ENCODE measurements at regions not wholly inside any gene's neighbourhood (a gene's known extent, or its start where the extent isn't known, plus 50 kb on each side); places are given as distances from the start of the nearest gene placed in this dataset.
A peak's percentile ranks its signal among the peaks of the same experiment; 100 is the strongest.

DNA sequence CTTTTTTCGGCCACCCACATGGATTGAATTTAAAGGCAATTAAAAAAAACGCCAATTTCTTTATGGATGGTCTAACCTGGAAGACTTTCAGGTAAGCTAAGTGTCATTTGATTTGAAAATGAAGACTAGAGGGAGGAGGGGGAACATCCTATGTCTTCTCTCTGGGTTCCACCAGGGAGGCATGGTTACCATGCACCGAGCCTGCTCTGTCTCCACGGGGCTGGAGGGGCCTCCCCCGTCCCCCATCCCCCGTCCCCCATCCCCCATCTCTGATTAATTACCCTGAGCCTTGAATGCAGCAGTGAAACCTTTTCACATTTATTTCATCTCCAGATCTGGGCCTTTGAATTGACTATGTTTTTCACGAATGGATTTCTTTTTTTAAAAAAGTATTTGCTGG is 135.1 kb downstream of the TLR5 start:
- in situ Hi-C loops (cut with MboI) = no loop called here
- 76 to 84% methylated on average over 5 to 7 of the region's 7 CpGs for WGBS, 2 experiments (ENCODE audit: low coverage in 1 of 2, low lambda C conversion rate in 2 of 2, missing lambda C conversion rate in 2 of 2)
- no peaks in the 10 kb centered on the region for H3K9me2 ChIP-seq (ENCODE audit: insufficient read depth)
- no peaks in the 10 kb centered on the region for H4K20me1 ChIP-seq (ENCODE audit: insufficient read depth)
- TF ChIP-seq EZH2phosphoT487 (IDR thresholded peaks at IDR 0.05; ENCODE audit: insufficient read depth, low read depth) = no peak
- no peak for TF ChIP-seq EZH2 (IDR thresholded peaks at IDR 0.05; ENCODE audit: insufficient read depth, poor library complexity, severe bottlenecking)
- peaks cover 14% of the 10 kb centered on the region for H3K4me1 ChIP-seq (ENCODE audit: insufficient read depth)
- H3K4me3 ChIP-seq = no peak overlapping the region
- no peaks in the 10 kb centered on the region for H3K79me2 ChIP-seq (ENCODE audit: insufficient read depth)
- DNase-seq = no peak
- no peaks in the 10 kb centered on the region for H3K9me3 ChIP-seq (ENCODE audit: low read depth)
- no peak overlapping the region for H3K9ac ChIP-seq
- H2AFZ ChIP-seq = no peak overlapping the region
- no peak overlapping the region for H3K27ac ChIP-seq
- no peak overlapping the region for H3K4me2 ChIP-seq (ENCODE audit: unreplicated experiment)
- no peaks in the 10 kb centered on the region for H3K36me3 ChIP-seq (ENCODE audit: low read depth)
- H3K27me3 ChIP-seq (replicated peaks; ENCODE audit: insufficient read depth) = no peaks in the 10 kb centered on the region
- H3F3A ChIP-seq (ENCODE audit: insufficient read depth) = peaks cover 11% of the 10 kb centered on the region; the same call in 1 of the 2 replicates

DNA sequence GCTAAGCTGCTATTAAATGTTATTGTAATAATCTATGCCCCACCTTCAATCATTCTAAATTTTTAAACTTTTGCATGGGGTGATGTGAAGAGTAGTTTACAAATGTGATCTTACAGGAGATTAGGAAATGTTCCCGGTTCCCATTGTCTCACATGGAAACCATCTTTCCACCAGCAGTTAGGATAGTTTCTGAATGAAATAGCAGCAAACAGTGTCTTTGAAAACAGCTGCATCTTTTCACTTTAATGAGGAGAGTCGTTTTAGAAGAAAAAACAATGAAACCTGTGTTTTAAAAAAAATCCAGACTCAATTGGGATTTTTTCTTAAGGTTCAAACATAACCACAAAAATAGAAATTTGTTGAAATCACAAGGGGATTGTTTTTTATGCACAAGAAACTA is 134.2 kb downstream of the TLR5 start:
- no peak for DNase-seq
- no peak overlapping the region for H3K4me3 ChIP-seq
- H3K36me3 ChIP-seq (ENCODE audit: low read depth) = no peaks in the 10 kb centered on the region
- no peak overlapping the region for H3K27ac ChIP-seq
- peaks cover 14% of the 10 kb centered on the region for H3K4me1 ChIP-seq (ENCODE audit: insufficient read depth)
- H3K9me2 ChIP-seq (ENCODE audit: insufficient read depth) = no peaks in the 10 kb centered on the region
- H2AFZ ChIP-seq = no peak overlapping the region
- H3K4me2 ChIP-seq (ENCODE audit: unreplicated experiment) = no peak overlapping the region
- H3K27me3 ChIP-seq (replicated peaks; ENCODE audit: insufficient read depth) = no peaks in the 10 kb centered on the region; the same call in 1 of the 2 replicates
- TF ChIP-seq EZH2 (IDR thresholded peaks at IDR 0.05; ENCODE audit: insufficient read depth, poor library complexity, severe bottlenecking) (no peak), EZH2phosphoT487 (IDR thresholded peaks at IDR 0.05; ENCODE audit: insufficient read depth, low read depth) (no peak)
- in situ Hi-C loops (cut with MboI) = no loop called here
- H3F3A ChIP-seq (ENCODE audit: insufficient read depth) = peaks cover 11% of the 10 kb centered on the region; the same call in 1 of the 2 replicates
- WGBS, 2 experiments (ENCODE audit: low coverage in 1 of 2, low lambda C conversion rate in 2 of 2, missing lambda C conversion rate in 2 of 2) = 51 to 57% methylated on average over 2 of the region's 2 CpGs
- H3K79me2 ChIP-seq (ENCODE audit: insufficient read depth) = no peaks in the 10 kb centered on the region
- H4K20me1 ChIP-seq (ENCODE audit: insufficient read depth) = no peaks in the 10 kb centered on the region
- no peak overlapping the region for H3K9ac ChIP-seq
- H3K9me3 ChIP-seq (ENCODE audit: low read depth) = no peaks in the 10 kb centered on the region

DNA sequence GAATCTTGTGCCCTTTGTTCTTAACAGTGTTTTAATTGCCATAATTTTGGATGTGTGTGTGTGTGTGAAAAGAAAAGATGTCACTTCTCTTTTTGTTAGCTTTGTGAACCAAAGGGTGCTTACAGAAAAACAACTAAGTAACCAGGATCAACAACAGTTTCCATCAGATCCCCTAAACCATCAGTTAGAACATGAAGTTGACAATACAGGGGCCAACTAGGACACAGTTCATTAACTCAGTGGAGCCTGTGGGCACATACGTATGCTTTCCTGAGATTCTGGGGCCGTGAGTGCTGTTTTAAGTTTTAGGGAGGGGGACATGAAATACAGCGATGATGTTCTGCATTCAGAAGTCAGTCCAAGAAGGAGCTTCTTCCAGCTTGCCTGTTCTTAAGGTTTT is 133.6 kb downstream of the TLR5 start:
- Histone ChIP-seq H3K4me2 (ENCODE audit: unreplicated experiment) (no peak overlapping the region), H3K27me3 (replicated peaks; ENCODE audit: insufficient read depth) (no peaks in the 10 kb centered on the region; the same call in 1 of the 2 replicates), H2AFZ (no peak overlapping the region), H4K20me1 (ENCODE audit: insufficient read depth) (no peaks in the 10 kb centered on the region), H3K9ac (no peak overlapping the region), H3K79me2 (ENCODE audit: insufficient read depth) (no peaks in the 10 kb centered on the region), H3F3A (ENCODE audit: insufficient read depth) (peaks cover 11% of the 10 kb centered on the region; the same call in 1 of the 2 replicates), H3K4me3 (no peak overlapping the region), H3K27ac (no peak overlapping the region), H3K36me3 (ENCODE audit: low read depth) (no peaks in the 10 kb centered on the region), H3K9me2 (ENCODE audit: insufficient read depth) (no peaks in the 10 kb centered on the region), H3K4me1 (ENCODE audit: insufficient read depth) (peaks cover 14% of the 10 kb centered on the region), H3K9me3 (ENCODE audit: low read depth) (no peaks in the 10 kb centered on the region)
- no peak for DNase-seq
- in situ Hi-C loops (cut with MboI) = no loop called here
- TF ChIP-seq EZH2 (IDR thresholded peaks at IDR 0.05; ENCODE audit: insufficient read depth, poor library complexity, severe bottlenecking) = no peak
- TF ChIP-seq EZH2phosphoT487 (IDR thresholded peaks at IDR 0.05; ENCODE audit: insufficient read depth, low read depth) = no peak
- WGBS, 2 experiments (ENCODE audit: low coverage in 1 of 2, low lambda C conversion rate in 2 of 2, missing lambda C conversion rate in 2 of 2) = 81 to 85% methylated on average over 3 of the region's 3 CpGs

DNA sequence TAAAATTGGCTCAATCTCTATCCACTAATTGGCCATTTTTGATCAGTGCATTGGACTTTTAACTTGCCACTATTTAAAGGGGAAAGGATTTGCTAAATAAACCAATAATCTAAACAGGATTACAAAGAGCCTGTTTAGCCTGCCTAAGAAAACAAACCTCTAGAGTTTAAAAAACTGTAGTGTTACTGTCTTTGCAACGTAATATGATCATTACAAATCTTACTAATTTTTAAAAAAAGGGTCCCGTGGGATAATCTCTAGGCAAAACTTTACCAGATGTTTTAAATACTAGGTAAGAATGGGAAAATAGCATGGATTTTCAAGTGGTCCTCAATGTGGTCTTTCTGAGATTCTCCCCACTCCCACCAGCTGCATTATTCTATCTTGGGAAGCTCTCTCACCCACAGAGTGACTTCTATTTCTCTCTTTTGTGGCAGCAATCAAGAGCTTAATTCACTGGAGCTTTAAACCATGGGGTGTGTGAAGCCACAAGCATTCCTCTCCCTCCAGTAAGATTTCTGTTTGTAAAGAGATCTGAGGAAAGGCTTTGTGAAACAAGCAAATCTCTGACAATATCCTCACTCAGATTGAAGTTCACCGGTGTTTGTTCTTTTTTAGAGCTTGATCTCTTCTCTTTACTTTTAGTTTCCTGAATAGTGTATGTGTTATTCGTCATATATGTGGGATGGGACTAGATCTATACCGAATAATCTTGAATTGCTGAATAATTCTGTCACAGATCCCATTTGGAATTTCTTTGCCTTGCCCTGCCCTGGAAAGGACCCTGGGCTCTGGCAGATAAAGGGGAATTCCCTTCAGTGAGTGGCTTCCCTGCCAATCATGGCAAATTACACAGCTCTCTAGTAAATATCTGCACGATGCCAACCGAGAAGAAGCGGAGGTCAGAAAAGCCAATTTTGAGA is 132.2 kb downstream of the TLR5 start:
- no peaks in the 10 kb centered on the region for H3K9me3 ChIP-seq (ENCODE audit: low read depth)
- whole genome bisulfite sequencing, 2 experiments (ENCODE audit: low coverage in 1 of 2, low lambda C conversion rate in 2 of 2, missing lambda C conversion rate in 2 of 2) = 22 to 23% methylated on average over 8 of the region's 8 CpGs
- H3K36me3 ChIP-seq (ENCODE audit: low read depth) = no peaks in the 10 kb centered on the region
- H3K27me3 ChIP-seq (replicated peaks; ENCODE audit: insufficient read depth) = no peaks in the 10 kb centered on the region; the same call in 1 of the 2 replicates
- H3F3A ChIP-seq (ENCODE audit: insufficient read depth) = peaks cover 11% of the 10 kb centered on the region; the same call in 1 of the 2 replicates
- no peak overlapping the region for H3K27ac ChIP-seq
- H3K4me1 ChIP-seq (ENCODE audit: insufficient read depth) = peaks cover 14% of the 10 kb centered on the region
- H3K9ac ChIP-seq = peak overlapping the region; percentile 3; the same call in 1 of the 2 replicates
- no peaks in the 10 kb centered on the region for H4K20me1 ChIP-seq (ENCODE audit: insufficient read depth)
- peak overlapping the region; percentile 35; the same call in 1 of the 2 replicates for H3K4me3 ChIP-seq
- TF ChIP-seq EZH2 (IDR thresholded peaks at IDR 0.05; ENCODE audit: insufficient read depth, poor library complexity, severe bottlenecking) = no peak
- no peak for TF ChIP-seq EZH2phosphoT487 (IDR thresholded peaks at IDR 0.05; ENCODE audit: insufficient read depth, low read depth)
- peak overlapping the region; percentile 52 for H2AFZ ChIP-seq
- no peaks in the 10 kb centered on the region for H3K9me2 ChIP-seq (ENCODE audit: insufficient read depth)
- peak overlapping the region; percentile 69 for H3K4me2 ChIP-seq (ENCODE audit: unreplicated experiment)
- no peaks in the 10 kb centered on the region for H3K79me2 ChIP-seq (ENCODE audit: insufficient read depth)
- in situ Hi-C loops (cut with MboI) = no loop called here
- DNase-seq = peak; percentile 50
